GM21360 (cell line): ENCODE measurements at regions not wholly inside any gene's neighbourhood (a gene's known extent, or its start where the extent isn't known, plus 50 kb on each side); places are given as distances from the start of the nearest gene placed in this dataset.
"Not testable (repeated sequence)": the region's sequence is repeated elsewhere in the genome, so short reads cannot be mapped to it uniquely, and the experiment has no call there.

Experiments
- ATAC-seq: cut with Tn5 transposase; IDR thresholded peaks from one replicate; pipeline ENCODE4 v1.9.1; 2021; ENCODE audit warnings: mild to moderate bottlenecking, moderate library complexity; ENCODE audit not compliant: unreplicated experiment

GRCh38 chr14:87261621-87262020 is 731.4 kb downstream of the GALC start:
- no peak for ATAC-seq

GRCh38 chr14:87260460-87260859 is 732.5 kb downstream of the GALC start:
- no peak for ATAC-seq

- no peak for ATAC-seq
Observed at GRCh38 chr14:87257421-87257820, 735.6 kb downstream of the GALC start.

DNA sequence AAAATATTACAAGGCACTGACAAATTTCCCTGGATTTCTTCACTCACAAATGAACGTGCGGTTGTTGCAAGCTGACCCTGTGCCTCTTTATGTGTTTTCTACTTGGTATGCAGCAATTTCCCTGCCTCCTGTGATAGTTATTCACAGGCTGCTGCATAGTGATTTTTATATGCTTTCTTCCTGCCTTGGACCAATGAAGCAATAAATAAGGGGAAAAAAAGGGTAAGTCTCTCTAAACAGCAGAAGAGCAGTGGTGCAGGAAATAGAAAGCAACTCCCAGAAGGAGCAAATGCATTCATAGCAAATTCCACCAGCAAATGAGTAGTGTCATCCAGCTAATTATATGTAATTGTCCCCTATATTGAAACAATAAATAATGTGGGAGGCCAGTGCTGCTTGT is 737.9 kb downstream of the GALC start:
- no peak for ATAC-seq

DNA sequence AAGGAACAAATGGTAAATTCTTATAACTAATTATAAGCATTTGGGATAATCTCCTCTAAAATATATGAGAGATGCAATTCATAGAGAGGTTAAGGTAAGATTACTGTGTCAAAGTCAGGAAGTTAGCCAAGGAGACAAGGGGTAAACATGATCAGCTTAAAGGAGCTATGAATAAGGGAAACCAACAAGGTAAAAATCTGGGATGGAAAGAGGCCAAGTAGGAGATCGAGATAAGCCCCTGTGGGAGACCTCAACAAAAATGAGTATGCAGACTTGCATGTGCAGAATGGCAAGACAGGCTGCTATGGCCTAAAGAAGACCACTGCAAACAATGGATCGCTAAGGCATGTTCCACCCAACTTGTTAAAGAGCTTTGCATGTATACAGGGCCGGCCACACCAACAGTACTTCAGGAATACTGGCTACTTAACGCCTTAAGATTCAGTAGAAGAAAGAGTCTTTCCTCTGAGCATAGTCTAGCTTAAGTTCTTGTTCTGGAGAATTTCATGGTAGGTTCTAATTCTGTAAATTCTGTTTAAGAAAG is 738.6 kb downstream of the GALC start:
- ATAC-seq, result no peak

DNA sequence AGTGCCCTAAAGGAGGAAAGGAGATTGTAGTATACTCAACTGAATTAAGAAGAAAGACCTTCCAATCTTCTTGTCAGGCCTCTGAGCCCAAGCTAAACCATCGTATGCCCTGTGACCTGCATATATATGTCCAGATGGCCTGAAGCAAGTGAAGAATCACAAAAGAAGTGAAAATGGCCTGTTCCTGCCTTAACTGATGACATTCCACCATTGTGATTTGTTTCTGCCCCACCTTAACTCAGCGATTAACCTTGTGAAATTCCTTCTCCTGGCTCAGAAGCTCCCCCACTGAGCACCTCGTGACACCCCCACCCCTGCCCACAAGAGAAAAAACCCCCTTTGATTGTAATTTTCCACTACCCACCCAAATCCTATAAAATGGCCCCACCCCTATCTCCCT is 739.2 kb downstream of the GALC start:
- not testable (repeated sequence) for ATAC-seq

- no peak for ATAC-seq
Observed at GRCh38 chr14:87252103-87252502, 740.9 kb downstream of the GALC start.

DNA sequence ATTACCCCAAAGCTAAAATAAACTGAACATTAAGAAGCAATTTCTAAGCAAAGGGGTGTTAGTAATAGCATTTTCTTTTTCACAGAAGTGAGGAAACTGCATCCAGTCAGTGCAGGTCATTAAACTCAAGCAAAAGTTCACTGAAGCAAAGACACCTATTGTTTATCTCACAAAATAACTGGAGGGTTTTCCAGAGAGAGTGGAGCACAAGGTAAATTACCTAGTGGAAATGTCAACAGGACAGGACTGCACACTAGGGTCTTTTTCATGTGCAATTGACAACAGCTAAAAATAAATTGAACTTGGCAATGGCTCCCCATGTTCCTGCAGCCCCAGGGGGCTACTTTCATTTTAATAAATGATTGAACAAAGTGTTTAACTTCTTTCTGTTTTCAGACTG is 742.0 kb downstream of the GALC start:
- ATAC-seq, result no peak

DNA sequence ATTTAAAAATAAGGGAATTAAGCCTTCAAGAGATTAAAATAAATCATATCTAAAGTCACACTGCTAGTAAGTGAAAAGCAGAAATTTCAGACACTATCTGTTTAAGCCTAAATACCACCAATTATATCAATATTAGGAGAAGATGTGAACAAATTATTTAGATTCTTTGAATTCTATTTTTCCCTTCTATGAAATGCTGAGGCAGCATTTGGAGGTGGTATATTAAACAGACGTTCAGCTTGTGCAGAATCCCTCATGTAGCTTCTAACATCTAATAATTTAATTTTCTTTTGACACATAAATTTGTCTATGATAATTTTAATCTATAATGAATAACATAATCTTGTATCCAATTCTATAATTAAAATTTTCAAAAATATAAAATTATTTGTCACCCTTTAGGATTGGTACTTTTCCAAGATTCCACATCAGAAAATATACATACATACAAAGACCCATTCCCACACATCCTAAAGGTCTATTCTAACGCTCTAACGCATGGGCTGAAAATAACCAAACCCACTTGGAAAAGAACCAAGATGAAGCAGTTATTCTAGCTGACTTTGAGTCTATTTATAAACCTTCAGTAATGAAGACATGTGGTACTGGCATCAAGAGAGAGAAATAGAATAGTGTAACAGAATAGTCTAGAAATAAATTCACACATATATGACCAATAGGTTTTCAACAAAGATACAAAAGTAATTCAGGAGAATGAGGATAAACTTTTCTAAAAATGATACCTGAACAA is 751.8 kb downstream of the GALC start:
- no peak for ATAC-seq

DNA sequence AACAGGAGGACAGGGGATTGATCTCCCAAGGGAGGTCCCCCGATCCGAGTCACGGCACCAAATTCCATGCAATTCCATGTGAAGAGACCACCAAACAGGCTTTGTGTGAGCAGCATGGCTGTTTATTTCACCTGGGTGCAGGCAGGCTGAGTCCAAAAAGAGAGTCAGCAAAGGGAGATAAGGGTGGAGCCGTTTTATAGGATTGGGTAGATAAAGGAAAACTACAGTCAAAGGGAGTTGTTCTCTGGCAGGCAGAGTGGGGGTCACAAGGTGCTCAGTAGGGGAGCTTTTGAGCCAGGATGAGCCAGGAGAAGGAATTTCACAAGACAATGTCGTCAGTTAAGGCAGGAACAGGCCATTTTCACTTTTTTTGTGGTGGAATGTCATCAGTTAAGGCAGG is 752.7 kb downstream of the GALC start:
- ATAC-seq, result not testable (repeated sequence)

- no peak for ATAC-seq
Observed at GRCh38 chr14:87233806-87234384, 759.1 kb downstream of the GALC start.

GRCh38 chr14:87233266-87233665 is 759.7 kb downstream of the GALC start:
- ATAC-seq, result no peak

DNA sequence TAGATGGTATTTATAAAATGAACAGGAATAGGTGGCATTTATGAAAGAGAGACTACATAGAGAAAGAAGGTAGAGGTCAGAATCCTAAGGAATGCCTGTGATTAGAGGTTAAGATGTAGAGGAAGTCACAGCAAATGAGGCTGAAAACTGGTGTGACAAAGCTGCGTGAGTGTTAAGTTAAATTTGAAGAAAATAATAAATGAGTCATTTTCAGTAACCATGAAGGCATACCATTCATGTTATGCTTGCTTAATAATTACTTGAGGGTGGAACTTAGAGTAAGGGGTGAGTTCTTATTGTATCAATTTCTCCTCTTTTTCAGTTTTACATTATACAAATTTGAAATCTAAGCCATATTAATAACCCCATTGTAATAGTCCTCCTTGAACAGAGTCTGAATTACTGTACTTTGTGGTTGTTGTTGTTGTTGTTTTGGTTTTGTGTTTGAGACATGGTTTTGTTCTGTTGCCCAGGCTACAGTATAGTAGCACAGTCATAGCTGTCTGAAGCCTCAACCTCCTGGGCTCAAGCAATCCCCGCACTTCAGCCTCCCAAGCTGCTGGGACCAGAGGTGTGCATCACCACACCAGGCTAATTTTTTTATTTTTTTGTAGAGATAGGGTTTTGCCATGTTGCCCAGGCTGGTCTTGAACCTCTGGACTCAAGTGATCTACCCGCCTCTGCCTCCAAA is 761.5 kb downstream of the GALC start:
- ATAC-seq, result no peak

DNA sequence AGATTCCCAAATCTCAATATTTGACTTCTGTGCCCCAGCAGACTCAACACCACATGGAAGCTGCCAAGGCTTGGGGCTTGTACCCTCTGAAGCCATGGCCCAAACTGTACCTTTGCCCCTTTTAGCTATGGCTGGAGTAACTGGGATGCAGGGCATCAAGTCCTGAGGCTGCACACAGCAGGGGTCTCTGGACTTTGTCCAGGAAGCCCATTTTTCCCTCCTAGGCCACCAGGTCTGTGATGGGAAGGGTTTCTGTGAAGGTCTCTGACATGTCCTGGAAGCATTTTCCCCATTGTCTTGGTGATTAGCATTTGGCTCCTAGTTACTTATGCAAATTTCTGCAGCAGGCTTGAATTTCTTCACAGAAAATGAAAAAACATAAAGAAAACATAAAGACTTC is 762.3 kb downstream of the GALC start:
- no peak for ATAC-seq

GRCh38 chr14:87229131-87229530 is 763.9 kb downstream of the GALC start:
- no peak for ATAC-seq

- no peak for ATAC-seq
Observed at GRCh38 chr14:87217023-87217422, 776.0 kb downstream of the GALC start.

- no peak for ATAC-seq
Observed at GRCh38 chr14:87214558-87214957, 778.4 kb downstream of the GALC start.

DNA sequence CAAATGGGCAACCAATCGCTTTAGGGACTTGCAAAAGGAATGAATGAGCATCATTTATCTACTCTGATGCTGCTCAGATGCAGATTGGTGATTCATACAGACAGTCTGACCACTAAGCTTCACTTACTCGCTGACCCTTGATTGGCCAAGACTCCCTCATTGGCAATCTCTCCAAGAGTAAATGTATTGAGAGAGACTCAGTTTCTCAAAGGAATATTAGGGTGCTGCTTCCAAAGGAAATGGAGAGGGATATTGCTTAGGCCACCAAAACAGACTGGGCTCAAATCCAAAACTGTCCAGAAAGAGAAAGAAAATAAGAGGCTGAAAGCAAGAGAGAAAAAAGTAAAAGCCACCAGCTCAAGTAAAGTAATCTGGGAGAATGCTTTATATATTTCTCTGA is 785.2 kb downstream of the GALC start:
- no peak for ATAC-seq

- ATAC-seq, result no peak
Observed at GRCh38 chr14:87205811-87206210, 787.2 kb downstream of the GALC start.

DNA sequence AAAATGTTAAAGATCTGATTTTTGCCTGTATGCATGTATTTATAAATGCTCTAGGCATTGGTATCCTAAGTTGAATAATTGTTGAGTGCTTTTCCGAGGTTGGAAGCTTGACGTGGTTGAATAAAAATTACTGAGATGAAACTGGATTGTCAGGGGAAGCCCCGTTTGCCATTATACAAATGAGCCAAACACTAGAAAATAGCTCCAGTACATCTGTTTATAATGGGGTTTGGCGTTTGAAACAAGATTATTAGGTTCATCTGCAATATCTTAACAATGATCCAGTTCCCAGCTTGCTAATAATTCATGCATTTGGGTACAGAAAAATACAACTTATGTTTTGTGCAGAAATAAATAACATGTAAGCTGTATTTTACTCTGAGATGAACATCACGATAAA is 789.6 kb downstream of the GALC start:
- ATAC-seq, result no peak

DNA sequence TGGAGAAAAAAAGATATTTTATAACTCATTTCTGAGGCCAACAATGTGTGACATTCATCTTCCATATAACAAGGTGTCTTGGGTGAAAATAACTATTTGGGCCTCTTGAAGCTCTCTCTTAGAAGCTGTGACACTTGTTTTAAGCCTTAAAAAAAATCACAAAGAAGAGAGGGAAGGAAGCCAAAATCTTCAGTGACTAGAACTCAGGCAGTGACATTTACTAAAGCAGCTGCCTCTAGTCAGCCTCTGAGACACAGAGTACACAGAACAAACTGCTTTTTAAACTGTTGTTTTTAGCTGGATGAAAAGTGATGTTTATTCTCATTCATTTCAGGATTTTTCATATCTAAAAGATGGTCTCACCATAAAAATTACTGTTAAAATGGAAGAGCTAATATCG is 793.6 kb downstream of the GALC start:
- ATAC-seq, result no peak

DNA sequence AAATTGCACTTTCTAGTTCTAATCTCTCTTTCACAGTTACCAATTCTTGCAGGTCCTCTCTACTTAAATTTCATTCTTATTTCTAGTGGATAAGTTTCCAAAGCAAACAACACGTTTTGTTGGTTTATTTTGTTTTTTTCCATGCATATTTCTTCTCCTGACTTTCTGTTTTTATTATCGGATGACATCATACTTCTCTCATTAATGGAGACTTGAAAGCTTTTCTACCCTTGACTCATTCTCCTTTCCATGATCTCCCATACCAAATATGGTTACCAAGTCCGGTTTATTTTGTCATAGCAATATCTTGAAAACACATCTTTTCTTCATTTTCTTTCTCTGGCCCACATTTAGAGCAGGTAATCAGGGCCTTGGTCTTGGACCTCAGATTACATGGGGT is 796.5 kb downstream of the GALC start:
- no peak for ATAC-seq
